Small intestine (tissue), 7 donors: ENCODE measurements at regions not wholly inside any gene's neighbourhood (a gene's known extent, or its start where the extent isn't known, plus 50 kb on each side); places are given as distances from the start of the nearest gene placed in this dataset.

Source experiments
- DNase-seq, 2 donors: peaks; one replicate each; pipeline versions ENCODE4 v3.0.0 to v3.0.0-alpha.2; 2013
- FAIRE-seq: peaks from 2 replicates; lab custom pipeline; 2012; peaks lifted over from hg19 to GRCh38; lab: Jason Lieb, UNC
- H3K27ac ChIP-seq, 3 donors: one replicate each; pipeline ENCODE4 v1.5.1; 2013; ENCODE audit warnings: low read length in 2 of 3, mild to moderate bottlenecking in 2 of 3, control low read depth in 1 of 3, inconsistent platforms in 1 of 3, low read depth in 1 of 3, moderate library complexity in 1 of 3
- H3K27me3 ChIP-seq, 3 donors: one replicate each; pipeline ENCODE4 v1.6.1; 2013; ENCODE audit warnings: low read length in 3 of 3, inconsistent platforms in 1 of 3; ENCODE audit not compliant: control insufficient read depth in 3 of 3, insufficient read depth in 3 of 3
- H3K36me3 ChIP-seq, 3 donors: one replicate each; pipeline ENCODE4 v1.6.1; 2013; ENCODE audit warnings: low read length in 3 of 3, inconsistent platforms in 1 of 3, low read depth in 1 of 3, mild to moderate bottlenecking in 1 of 3, moderate library complexity in 1 of 3; ENCODE audit not compliant: control insufficient read depth in 3 of 3, insufficient read depth in 2 of 3
- H3K4me1 ChIP-seq, 3 donors: one replicate each; pipeline ENCODE4 v1.6.1; 2013; ENCODE audit warnings: low read length in 2 of 3, inconsistent platforms in 1 of 3, low read depth in 1 of 3, mild to moderate bottlenecking in 1 of 3, moderate library complexity in 1 of 3; ENCODE audit not compliant: control insufficient read depth in 3 of 3, insufficient read depth in 2 of 3
- H3K4me3 ChIP-seq, 3 donors: one replicate each; pipeline ENCODE4 v1.5.1; 2013; ENCODE audit warnings: low read length in 3 of 3, control low read depth in 1 of 3, inconsistent platforms in 1 of 3, low read depth in 1 of 3, mild to moderate bottlenecking in 1 of 3, moderate library complexity in 1 of 3
- H3K9me3 ChIP-seq, 2 donors: one replicate each; pipeline ENCODE4 v1.6.1; 2013; ENCODE audit warnings: low read depth in 1 of 2, low read length in 1 of 2; ENCODE audit not compliant: control insufficient read depth in 2 of 2, insufficient read depth in 1 of 2
- WGBS, 3 donors: extraction: QIAGEN DNeasy Blood & Tissue Kit; methylation state at CpG; one replicate each; pipeline ENCODE4 v1.1.7; 2013; 5-methylcytosine and 5-hydroxymethylcytosine counted together
- donor health status: healthy with polysubstance abuse.
- donor health status: control.
- donor health status: control.
- donor health status: Bipolar disorder and iron deficiency.
- donor health status: healthy.

- WGBS, 3 donors: 92 to 98% (median 95%) methylated on average over 1 of the region's 1 CpG
- no peak for FAIRE-seq
- no peaks in the 10 kb centered on the region for H3K36me3 ChIP-seq
- DNase-seq: no peak
- no peaks in the 10 kb centered on the region for H3K27me3 ChIP-seq
- no peaks in the 10 kb centered on the region for H3K4me1 ChIP-seq
- H3K27ac ChIP-seq: no peak overlapping the region
- no peak overlapping the region for H3K4me3 ChIP-seq
- H3K9me3 ChIP-seq: no peaks in the 10 kb centered on the region
Measured at GRCh38 chr2:221107424-221107823, 464.7 kb downstream of the EPHA4 start.

GRCh38 chr2:221109552-221109951 is 462.6 kb downstream of the EPHA4 start:
- Histone ChIP-seq H3K9me3 (no peaks in the 10 kb centered on the region), H3K27ac (no peak overlapping the region), H3K4me1 (no peaks in the 10 kb centered on the region), H3K36me3 (no peaks in the 10 kb centered on the region), H3K4me3 (no peak overlapping the region), H3K27me3 (no peaks in the 10 kb centered on the region)
- FAIRE-seq: no peak
- no peak for DNase-seq

GRCh38 chr2:221111739-221112138 is 460.4 kb downstream of the EPHA4 start:
- DNase-seq: no peak
- Histone ChIP-seq H3K36me3 (no peaks in the 10 kb centered on the region), H3K27ac (no peak overlapping the region), H3K9me3 (no peaks in the 10 kb centered on the region), H3K27me3 (no peaks in the 10 kb centered on the region), H3K4me3 (no peak overlapping the region), H3K4me1 (no peaks in the 10 kb centered on the region)
- 71 to 81% (median 73%) methylated on average over 4 of the region's 4 CpGs for WGBS, 3 donors
- FAIRE-seq: no peak

- H3K9me3 ChIP-seq: no peaks in the 10 kb centered on the region
- no peaks in the 10 kb centered on the region for H3K27me3 ChIP-seq
- H3K4me3 ChIP-seq: no peak overlapping the region
- DNase-seq (no peak), FAIRE-seq (no peak)
- no peaks in the 10 kb centered on the region for H3K4me1 ChIP-seq
- WGBS, 3 donors: 47 to 84% (median 62%) methylated on average over 3 of the region's 3 CpGs
- H3K27ac ChIP-seq: no peak overlapping the region
- H3K36me3 ChIP-seq: no peaks in the 10 kb centered on the region
Measured at GRCh38 chr2:221112744-221113143, 459.4 kb downstream of the EPHA4 start.

- no peak overlapping the region for H3K27ac ChIP-seq
Measured at GRCh38 chr2:221115944-221116343, 456.2 kb downstream of the EPHA4 start.

GRCh38 chr2:221120643-221121042 is 451.5 kb downstream of the EPHA4 start:
- Histone ChIP-seq H3K27me3 (no peaks in the 10 kb centered on the region), H3K4me3 (no peak overlapping the region), H3K27ac (no peak overlapping the region), H3K9me3 (no peaks in the 10 kb centered on the region), H3K36me3 (no peaks in the 10 kb centered on the region), H3K4me1 (no peaks in the 10 kb centered on the region)
- FAIRE-seq (no peak), DNase-seq (no peak)
- WGBS, 3 donors: 63 to 74% (median 74%) methylated on average over 2 of the region's 2 CpGs

More at GRCh38 chr2:221115944-221116343, 456.2 kb downstream of the EPHA4 start:
- DNase-seq: no peak
- WGBS, 3 donors: 81 to 88% (median 83%) methylated on average over 3 of the region's 3 CpGs
- Histone ChIP-seq H3K4me3 (no peak overlapping the region), H3K36me3 (no peaks in the 10 kb centered on the region), H3K27me3 (no peaks in the 10 kb centered on the region), H3K9me3 (no peaks in the 10 kb centered on the region), H3K4me1 (no peaks in the 10 kb centered on the region)
- FAIRE-seq: no peak

- no peaks in the 10 kb centered on the region for H3K27me3 ChIP-seq
- FAIRE-seq: no peak
- no peaks in the 10 kb centered on the region for H3K36me3 ChIP-seq
- no peak overlapping the region for H3K27ac ChIP-seq
- no peak for DNase-seq
- no peak overlapping the region for H3K4me3 ChIP-seq
- 69 to 82% (median 73%) methylated on average over 3 of the region's 3 CpGs for WGBS, 3 donors
- H3K9me3 ChIP-seq: peaks cover 0 to 8% of the 10 kb centered on the region in 2 donors
- no peaks in the 10 kb centered on the region for H3K4me1 ChIP-seq
Measured at GRCh38 chr2:221123396-221123795, 448.7 kb downstream of the EPHA4 start.

GRCh38 chr2:221124532-221125240 is 447.4 kb downstream of the EPHA4 start:
- H3K4me3 ChIP-seq: no peak overlapping the region
- H3K4me1 ChIP-seq: no peaks in the 10 kb centered on the region
- no peaks in the 10 kb centered on the region for H3K27me3 ChIP-seq
- no peak overlapping the region for H3K27ac ChIP-seq
- WGBS, 3 donors: 73 to 77% (median 75%) methylated on average over 9 of the region's 9 CpGs
- H3K9me3 ChIP-seq: peaks cover 0 to 8% of the 10 kb centered on the region in 2 donors
- no peaks in the 10 kb centered on the region for H3K36me3 ChIP-seq
- FAIRE-seq (no peak), DNase-seq (no peak)

GRCh38 chr2:221125691-221126090 is 446.4 kb downstream of the EPHA4 start:
- FAIRE-seq: no peak
- H3K27ac ChIP-seq: no peak overlapping the region
- WGBS, 3 donors: 70 to 77% (median 71%) methylated on average over 3 of the region's 3 CpGs

More at GRCh38 chr2:221125691-221126090, 446.4 kb downstream of the EPHA4 start:
- Histone ChIP-seq H3K9me3 (peaks cover 0 to 8% of the 10 kb centered on the region in 2 donors), H3K4me3 (no peak overlapping the region), H3K27me3 (no peaks in the 10 kb centered on the region), H3K4me1 (no peaks in the 10 kb centered on the region), H3K36me3 (no peaks in the 10 kb centered on the region)
- DNase-seq: no peak
